Activated effector memory CD4-positive, alpha-beta T cell treated with Interleukin-2 at 50 U/mL for 16 hours (primary cell): ENCODE measurements at regions not wholly inside any gene's neighbourhood (a gene's known extent, or its start where the extent isn't known, plus 50 kb on each side); places are given as distances from the start of the nearest gene placed in this dataset.
"Not testable (repeated sequence)": the region's sequence is repeated elsewhere in the genome, so short reads cannot be mapped to it uniquely, and the experiment has no call there.

Experiments used
- DNase-seq: peaks from one replicate; pipeline ENCODE4 v3.0.0-alpha.2; 2020

DNA sequence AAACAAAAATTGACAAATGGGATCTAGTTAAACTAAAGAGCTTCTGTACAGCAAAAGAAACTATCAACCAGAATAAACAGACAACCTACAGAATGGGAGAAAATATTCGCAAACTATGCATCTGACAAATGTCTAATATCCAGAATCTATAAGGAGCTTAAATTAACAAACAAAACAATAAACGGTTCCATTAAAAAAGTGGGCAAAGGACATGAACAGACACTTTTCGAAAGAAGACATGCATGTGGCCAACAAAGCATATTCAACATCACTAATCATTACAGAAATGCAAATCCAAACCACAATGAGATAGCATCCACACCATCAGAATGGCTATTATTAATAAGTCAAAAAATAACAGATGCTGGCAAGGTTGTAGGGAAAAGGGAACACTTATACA, 50.5 kb upstream of the MED13L start:
- DNase-seq: not testable (repeated sequence)

DNA sequence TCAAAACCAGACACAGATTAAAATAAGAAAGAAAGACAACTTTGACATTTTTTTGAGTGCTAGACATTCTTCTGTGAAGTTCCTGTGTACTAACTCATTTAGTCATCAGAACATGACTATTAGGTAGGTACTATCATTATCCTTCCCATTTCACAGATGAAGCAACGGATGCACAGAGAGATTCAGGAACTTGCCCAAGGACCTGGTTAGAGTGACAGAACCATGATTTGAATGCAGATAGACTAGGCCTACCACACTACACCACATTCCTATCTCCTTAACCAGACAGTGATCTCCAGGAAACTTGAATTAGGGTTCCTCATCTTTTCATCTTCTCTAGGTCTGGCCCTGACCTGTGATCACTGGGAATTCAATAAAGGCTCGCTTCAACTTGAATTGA, 54.4 kb upstream of the MED13L start:
- no peak for DNase-seq

DNA sequence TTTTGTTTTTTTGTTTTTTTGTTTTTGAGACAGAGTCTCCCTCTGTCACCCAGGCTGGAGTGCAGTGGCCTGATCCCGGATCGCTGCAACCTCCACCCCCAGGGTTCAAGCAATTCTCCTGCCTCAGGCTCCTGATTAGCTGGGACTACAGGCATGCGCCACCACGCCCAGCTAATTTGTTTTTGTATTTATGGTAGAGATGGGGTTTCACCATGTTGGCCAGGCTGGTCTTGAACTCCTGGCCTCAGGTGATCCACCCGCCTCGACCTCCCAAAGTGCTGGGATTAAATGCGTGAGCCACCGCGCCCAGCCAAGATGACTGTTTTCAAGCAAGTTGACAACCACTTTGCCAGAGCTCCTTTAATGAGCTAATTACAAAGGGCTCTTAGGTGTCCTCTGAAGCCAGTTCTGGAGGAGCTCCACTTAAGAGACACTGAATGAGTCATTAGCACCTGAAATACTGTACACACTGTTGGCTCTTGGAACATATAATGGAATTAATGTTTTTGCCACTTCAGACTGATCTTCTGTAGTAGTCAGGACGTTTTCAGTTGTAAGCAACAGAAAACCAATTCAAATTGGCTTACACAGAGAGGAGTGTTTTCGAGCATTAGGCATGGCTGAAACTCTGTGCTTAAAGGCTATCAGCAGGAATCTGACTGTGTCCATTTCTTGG, 55.4 kb upstream of the MED13L start:
- DNase-seq: no peak

DNA sequence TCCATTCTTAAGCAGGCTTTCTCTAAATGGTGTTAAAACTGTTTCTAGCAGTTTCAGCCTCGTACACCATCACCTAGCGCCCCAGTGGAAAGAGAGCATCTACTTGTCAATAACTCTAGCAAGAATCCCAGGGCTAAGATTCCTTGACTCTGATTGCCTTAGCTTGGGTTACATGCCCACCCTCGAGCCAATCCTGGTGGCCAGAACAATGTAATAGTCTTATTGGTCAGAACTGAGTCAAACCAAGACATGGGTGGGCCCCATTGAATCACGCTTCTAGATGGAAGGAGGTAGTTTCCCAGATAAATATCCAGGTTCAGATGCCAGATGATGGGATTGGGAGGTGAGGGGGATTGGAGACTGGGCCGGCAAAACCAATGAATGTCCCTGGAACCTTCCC, 55.9 kb upstream of the MED13L start:
- DNase-seq: no peak

DNA sequence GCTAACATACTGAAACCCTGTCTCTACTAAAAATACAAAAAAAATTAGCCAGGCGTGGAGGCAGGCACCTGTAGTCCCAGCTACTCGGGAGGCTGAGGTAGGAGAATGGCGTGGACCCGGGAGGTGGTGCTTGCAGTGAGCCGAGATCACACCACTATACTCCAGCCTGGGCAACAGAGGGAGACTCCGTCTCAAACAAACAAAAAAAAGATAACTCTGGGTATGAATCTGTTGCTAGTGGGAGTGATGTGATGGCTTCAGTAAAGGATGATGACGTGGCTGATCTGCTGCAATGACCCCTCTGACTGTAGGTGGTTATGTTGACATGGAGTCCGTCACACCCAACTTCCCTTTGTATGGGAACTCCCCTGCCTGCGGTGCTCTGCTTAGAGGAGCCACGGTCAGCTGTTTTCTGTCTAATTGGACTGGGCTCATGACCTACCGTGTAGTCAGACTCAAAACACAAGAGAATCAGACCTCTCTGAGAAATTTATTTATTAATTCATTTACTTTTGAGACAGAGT, 59.1 kb upstream of the MED13L start:
- DNase-seq: no peak

DNA sequence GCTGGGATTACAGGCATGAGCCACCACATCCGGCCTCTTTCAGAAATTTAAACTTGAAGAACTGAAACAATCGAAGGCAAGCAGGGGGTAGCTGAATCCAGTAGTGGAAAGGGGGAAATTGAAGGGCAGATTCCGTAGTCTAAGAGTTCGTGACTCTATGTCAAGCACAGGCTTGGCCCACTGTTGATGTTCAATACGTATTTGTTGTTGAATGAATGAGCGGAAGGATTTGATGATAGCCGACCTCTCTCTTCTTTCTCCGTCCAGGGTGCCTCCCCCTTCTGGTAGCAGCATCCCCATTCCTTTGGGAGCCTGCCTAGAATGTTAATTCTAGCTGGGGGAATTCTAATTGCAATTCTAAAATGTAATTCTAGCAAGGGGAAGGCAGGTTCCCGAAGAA, 59.8 kb upstream of the MED13L start:
- no peak for DNase-seq

DNA sequence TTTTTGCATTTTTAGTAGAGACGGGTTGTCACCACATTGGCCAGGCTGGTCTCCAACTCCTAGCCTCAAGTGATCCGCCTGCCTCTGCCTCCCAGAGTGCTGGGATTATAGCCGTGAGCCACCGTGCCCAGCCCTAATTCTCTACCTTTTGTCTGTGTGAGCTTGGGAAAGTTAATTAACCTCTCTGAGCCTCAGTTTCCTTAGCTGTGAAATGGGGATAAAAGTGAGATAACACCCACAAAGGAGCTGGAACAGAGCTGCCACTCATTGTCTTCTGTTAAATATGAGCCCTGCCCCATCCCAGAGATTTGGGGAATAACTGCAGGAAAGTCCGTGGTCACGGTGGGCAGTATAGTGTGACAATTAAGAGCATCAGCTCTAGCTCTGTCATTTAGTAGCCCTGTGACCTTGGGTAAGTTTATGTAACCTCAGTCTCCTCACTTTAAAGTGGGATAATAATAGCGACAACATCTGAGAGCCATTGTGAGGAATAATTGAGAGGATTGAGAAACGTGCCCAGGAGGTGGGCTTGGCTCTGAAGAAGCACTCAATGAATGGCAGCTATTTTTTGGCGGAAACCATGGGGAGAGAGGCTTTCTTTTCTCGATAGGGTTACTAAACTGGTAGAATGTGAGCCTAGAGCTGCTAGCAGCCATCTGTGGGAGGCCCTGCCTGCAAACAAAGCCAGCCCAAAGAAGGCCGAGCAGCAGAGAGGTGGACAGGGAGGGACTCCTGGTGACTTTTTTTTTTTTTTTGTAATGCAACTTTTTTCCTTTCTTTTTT, 60.8 kb upstream of the MED13L start:
- no peak for DNase-seq

DNA sequence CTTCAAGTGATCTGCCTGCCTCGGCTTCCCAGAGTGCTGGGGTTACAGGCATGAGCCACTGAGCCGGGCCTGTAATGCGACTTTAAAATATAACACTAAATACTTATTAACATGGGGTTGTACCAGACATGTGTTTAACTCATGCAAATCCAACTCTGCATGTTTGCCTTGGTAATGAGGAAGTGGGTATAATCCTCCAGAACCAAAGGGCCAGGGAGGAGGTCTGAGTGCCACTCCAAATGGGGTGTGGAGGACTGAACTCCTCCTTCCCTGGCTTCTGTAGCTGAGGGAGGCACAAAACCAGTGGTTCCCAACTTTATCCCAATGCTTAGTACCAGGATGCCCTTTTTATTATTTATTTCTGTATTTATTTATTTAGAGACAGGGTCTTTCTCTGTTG, 61.6 kb upstream of the MED13L start:
- DNase-seq: no peak

DNA sequence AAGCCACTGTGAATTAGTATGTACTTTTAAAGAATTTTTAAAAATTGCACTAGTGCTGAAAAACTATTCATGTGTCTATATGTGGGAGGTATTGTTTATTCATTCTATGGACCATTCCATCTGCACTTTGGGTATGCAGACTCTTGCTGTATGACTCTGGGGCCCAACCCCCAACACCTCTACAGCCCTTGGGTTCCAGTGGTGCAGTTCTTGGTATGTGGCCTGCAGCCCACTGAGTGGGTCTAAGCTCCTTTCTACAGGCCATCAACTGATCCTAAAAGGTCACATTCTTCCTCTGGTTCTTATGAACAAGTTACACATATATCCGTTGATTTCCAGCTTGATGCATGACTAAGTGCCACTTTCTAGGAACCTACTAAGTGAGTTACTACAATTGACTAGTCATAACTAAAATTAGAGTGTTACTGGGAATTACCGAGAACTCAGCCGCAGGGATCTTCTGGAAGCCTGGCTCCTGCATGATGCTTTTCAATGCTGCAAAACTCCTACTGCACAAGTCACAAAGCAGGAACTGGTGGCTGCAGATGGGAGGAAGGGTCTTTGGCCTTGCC, 62.4 kb upstream of the MED13L start:
- no peak for DNase-seq

DNA sequence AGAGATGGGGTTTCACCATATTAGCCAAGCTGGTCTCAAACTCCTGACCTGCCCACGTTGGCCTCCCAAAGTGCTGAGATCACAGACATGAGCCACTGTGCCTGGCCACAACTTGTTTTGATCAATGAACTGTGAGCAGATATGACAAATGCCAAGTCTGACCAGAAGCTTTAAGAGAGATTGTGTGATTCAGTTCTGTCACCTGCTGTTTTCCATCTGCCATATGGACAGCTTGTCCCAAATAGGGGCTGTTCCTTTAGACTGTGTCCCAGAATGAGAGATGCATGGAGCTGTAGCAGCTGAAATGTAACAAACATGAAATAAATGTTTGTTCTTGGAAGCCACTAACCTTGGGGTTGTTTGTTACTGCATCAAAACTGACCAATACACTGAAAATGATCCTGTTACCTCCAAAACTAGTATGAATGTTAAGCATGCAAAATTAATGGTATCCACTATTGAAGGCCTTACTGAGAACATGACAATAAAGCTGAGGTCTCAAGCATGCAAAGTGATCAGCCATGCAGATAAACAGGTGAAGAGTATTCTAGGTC, 65.9 kb upstream of the MED13L start:
- DNase-seq: no peak

DNA sequence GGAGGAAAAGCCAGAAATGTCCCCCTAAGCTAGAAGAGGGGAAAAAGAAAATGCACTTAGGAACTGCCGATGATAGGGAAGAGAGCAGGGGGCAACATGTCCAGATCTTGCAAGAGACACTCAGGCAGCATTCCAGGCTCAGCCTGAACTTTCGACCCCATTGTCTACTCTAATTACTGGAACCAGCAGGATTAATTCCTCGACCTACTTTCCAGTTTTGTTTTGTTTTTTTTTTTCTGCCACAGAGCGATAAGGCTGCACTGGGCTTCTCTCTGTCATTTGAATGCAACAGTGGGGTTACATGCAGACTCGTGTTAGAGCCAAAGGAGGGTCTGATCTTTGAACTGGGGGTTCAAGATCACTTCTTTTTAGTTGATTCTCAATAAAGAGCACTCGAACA, 68.7 kb upstream of the MED13L start:
- DNase-seq: no peak

DNA sequence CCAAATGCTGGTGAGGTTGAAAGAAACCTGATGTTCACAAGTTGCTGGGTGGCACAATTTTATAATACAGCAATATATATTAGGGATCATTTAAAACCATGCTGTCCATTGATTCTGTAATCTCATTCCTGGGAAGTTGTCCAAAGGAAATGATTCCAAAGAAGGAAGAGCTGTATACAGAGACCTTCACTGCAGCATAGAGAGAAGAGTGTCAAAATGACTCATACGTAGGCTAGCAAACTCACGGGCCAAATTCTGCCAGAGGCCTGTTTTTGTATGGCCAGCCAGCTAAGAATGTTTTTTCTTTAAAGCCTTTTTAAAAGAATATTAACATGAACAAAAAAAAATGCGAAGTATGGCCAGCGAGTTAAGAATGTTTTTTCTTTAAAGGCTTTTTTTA, 69.2 kb upstream of the MED13L start:
- DNase-seq: no peak

DNA sequence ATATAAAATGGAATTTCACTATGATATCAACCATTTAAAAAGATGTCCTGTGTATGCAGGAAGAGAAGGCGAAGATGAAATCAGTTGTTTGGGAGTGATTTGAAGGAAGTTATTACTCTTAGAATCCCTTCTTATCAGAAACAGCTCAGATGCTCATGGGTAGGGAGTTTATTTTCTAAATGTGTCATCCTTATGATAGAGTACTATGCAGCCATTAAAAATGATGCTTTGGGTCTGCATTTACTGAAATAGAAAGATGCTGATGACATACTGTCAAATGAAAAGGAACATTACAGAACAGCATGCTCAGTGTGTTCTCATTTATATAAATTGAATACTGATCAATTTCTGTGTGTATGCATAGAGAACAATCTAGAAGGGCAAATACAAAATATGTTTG, 69.8 kb upstream of the MED13L start:
- DNase-seq: no peak

DNA sequence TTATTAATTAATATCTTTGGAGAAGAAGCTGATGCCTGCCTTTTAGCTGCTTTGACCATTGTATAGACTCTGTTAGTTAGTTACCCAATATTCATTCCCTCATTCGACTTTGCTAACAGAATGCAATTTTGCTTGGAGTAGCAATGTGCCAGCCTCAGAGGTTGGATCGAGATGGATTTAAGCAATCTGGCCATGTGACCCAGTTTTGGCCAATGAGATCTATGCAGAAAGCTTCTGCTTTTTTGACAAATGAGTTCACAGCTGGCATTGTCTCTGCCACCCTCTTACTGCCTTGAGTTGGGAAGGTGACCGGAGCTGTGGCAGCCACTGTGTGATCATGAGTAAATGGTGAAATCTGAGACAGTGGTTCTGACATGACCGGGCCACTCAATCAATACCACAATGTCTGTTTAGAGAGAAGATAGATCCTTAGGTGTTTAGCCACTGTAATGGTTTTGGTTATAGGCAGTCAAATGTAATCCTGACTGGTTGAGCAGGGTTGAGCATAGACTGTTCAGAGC, 74.9 kb upstream of the MED13L start:
- no peak for DNase-seq

DNA sequence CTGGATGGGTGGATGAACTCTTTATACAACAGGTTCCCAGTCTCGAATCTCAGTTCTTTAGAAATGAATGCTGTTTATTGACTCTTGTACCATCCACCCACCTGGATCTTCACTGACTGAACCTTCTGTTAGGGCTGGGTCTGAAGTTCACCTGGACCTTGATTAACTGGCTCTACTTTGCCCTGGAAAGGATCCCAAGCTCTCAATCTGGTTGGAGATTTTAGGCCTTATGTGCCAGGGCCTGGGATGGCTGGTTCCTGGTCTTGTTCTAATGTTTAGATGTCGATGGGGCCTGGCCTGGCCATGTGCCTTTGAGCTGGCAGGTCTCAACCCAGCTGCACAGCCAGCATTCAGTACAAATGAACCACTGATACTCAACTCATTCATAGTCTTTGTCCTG, 76.5 kb upstream of the MED13L start:
- DNase-seq: no peak

DNA sequence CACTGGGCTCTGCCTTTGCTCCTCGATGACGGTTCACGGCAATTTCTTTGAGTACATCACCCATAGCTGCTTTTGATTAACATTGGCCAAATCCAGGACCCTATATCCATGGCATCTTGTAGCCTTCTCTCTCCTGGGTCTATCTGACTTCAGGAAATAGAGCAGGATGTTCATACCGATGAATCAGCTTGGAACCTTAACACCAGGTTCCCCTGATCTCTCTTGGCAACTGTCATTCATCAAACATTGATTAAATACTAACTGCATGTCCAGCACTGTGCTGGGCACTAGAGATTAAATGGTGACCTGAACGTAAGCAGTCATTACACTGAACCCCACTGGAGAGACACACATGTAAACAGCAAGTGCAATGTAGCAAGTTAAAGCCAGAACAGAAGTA, 77.0 kb upstream of the MED13L start:
- DNase-seq: no peak

DNA sequence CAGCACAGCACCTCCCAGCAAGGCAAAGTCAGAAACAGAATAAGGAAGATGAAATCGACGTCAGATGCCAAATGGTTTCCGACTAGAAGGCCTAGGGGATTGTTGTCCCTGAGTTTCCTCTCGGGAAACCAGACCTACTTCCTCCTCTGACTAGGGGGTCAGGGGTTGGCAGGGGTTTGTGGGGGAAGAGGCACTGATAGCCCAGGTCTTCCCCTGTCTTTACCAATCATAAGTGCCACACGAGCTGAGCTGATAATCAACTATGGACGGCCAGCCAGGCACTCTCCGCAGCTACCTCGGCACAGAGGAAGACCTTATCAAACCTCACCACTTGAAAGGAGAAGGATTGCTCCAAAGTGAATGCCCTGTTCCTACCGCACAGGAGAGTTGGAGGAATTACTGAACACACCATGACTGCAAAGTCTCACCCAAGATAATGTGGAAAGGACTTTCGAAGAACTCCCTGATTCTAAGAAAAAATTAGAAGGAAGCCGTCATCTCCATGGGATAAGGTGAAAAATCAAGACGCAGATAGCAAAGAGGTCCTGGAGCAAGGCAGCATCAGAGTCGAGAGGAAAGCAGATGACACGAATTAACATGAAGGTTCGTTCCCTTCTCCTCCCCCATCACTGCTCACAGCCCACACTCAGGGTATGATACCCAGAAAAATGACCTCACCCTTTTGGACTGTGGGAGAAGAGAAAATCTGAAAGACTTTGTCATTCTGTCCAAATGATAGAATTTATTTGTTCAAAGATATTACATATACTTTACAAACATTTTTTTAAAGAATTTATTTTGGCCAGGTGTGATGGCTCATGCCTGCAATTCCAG, 77.7 kb upstream of the MED13L start:
- DNase-seq: no peak

DNA sequence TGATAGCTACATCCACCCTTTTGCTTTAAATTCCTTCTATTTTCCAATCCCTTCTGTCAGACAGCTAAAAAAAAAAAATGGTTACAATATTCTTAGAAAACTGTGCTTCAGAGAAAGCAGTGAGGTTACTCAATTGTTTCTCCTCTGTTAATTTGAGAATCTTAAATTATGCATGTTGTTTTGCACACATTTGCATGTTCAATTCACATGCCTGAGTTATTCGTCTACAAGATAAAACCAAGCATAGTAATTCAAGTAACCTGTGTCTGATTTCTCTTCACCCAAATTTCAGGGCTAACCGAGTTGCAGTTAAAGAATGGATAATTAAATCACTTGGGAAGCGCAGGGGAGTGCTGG, 81.0 kb upstream of the MED13L start:
- no peak for DNase-seq

DNA sequence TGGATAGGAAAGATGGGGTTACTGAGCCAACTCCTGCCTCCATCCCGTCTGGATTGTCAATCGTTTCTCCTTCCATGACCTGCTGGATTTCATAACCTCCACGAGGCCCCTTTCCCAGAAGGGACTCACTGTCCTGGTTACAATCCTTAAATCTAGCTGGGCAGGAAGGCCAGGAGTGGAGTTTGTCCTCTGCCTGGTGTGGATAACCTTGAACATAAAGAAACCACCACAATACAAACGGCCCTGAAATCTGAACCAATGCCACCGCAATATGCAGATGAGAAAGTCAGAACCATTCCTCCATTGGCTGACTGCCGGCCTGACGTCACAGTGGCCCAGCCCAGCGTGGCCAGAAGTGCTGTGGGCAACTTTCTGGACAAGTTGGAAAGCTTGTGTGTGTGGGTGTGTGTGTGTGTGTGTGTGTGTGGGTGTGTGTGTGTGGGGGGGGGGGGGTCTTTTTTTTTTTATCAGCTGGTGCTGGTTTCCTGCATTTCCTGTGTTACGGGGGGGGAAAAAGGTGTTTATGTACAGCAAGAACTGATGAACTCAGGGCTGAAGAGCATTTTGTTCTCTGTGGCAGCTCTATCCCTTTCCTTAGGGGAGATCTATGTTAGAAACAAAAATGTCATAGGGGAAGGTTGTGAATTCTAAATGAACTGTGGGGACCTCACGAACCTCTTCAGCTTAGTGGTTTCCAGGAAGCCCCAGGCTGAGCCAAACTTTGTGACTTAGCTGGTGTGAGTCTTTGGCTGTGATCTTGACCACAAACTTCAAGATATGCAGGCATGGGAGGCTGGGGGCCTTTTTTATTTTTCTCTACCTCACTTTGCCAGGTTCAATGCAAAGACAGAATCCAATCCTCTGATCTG, 81.6 kb upstream of the MED13L start:
- DNase-seq: peak; percentile 48

DNA sequence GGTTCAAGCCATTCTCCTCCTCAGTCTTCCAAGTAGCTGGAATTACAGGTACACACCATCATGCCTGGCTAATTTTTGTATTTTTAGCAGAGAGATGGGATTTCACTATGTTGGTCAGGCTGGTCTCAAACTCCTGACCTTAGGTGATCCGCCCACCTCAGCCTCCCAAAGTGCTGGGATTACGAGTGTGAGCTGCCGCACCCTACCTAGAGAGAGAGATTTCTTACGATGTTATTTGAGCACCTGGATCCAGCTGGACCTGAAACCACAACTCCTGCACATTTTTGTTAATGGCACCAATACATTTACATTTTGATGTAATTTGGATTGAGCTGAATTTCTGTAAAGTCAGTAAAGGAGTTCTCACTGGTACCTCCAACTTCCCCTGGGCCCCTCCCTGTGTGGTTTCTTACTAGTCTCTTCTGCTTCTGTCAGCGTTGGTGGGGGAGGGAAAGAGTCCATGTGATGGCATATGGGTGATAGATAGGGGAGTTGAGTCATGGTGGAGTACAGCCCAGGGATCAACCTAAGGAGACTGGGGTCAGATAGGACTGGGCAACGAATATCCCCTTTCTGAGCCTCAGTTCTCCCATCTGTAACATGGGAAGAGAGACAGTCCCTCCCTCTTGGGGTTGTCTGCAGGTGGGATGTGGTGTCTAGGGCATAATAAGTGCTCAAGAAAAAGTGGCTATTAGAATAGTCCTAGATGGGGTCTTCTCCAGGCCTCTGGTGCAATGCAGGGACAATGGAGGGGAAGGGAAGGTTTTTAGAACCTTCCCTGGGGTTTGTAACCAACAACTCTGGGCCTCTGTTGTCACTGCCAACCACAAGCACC, 83.3 kb upstream of the MED13L start:
- no peak for DNase-seq
